ENCODE measurements at regions not wholly inside any gene's neighbourhood (a gene's known extent, or its start where the extent isn't known, plus 50 kb on each side); places are given as distances from the start of the nearest gene placed in this dataset.
"Not testable (repeated sequence)": the region's sequence is repeated elsewhere in the genome, so short reads cannot be mapped to it uniquely, and the experiment has no call there.

DNA sequence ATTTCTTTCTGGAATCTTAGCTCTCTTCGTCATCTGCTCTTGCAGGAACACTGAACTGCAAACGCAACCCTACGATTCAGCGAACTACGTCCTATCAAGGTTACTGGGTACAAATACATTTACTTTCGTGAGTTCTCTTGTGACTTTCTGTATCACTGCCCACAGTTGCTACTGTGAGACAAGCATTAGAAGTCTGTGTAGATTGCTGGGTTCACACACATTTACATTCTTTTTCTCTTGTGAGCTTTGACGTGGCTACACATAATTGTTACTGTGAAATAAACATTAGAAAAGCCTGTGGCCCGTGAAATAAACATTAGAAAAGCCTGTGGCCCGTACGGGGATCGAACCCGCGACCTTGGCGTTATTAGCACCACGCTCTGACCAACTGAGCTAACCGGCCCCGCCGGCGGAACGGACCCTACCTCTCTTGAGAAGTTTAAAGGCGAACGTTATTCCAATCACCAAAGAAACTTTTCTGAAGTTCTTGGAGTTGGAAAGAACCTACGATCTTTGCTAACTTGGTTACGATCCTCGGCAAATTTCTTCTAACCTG is 61.2 kb upstream of the ZNF322 start:
- not testable (repeated sequence) for TF ChIP-seq CTCF (conservative IDR thresholded peaks at IDR 0.05; ENCODE audit: low read depth in 2 of 2); EZH2 (IDR thresholded peaks at IDR 0.05; ENCODE audit: low read depth, unreplicated experiment); POLR2AphosphoS5 (IDR thresholded peaks at IDR 0.05; ENCODE audit: low read depth); ZNF462 (CRISPR knock-in tag; IDR thresholded peaks at IDR 0.05); EZH2phosphoT487 (IDR thresholded peaks at IDR 0.05; ENCODE audit: unreplicated experiment)
